Testis (tissue), 2 donors: ENCODE measurements at regions not wholly inside any gene's neighbourhood (a gene's known extent, or its start where the extent isn't known, plus 50 kb on each side); places are given as distances from the start of the nearest gene placed in this dataset.
"Not testable (repeated sequence)": the region's sequence is repeated elsewhere in the genome, so short reads cannot be mapped to it uniquely, and the experiment has no call there.

ENCODE experiments used
- DNase-seq: peaks from one replicate; pipeline ENCODE4 v3.0.0-alpha.2; 2019
- H3K27ac ChIP-seq, 2 donors: fragments of 200-600 bp; sonication (generic); one replicate each; pipeline ENCODE4 v1.5.1; 2019
- H3K27me3 ChIP-seq: fragments of 200-600 bp; sonication (generic); one replicate; pipeline ENCODE4 v1.5.1; 2019
- H3K36me3 ChIP-seq: fragments of 200-600 bp; sonication (generic); one replicate; pipeline ENCODE4 v1.5.1; 2017; ENCODE audit warnings: low read depth; ENCODE audit errors: missing control alignments
- H3K4me1 ChIP-seq: fragments of 200-600 bp; sonication (generic); one replicate; pipeline ENCODE4 v1.5.1; 2019
- H3K4me3 ChIP-seq, 2 donors: fragments of 200-600 bp; sonication (generic); one replicate each; pipeline ENCODE4 v1.5.1; 2017 to 2019
- H3K9me3 ChIP-seq: fragments of 200-600 bp; sonication (generic); one replicate; pipeline ENCODE4 v1.5.1; 2017
- CTCF ChIP-seq, 3 experiments: fragments of 450-650 bp in 2 of 3; fragments of 200-600 bp in 1 of 3; sonication (generic) in 1 of 3; IDR thresholded peaks; one replicate each; pipeline ENCODE4 v1.5.1; 2016 to 2019; ENCODE audit warnings: antibody characterized with exemption in 3 of 3, mild to moderate bottlenecking in 2 of 3, moderate library complexity in 1 of 3
- POLR2A ChIP-seq: fragments of 450-650 bp; IDR thresholded peaks from one replicate; pipeline ENCODE4 v1.6.1; 2017; ENCODE audit warnings: antibody characterized with exemption, mild to moderate bottlenecking, moderate library complexity
- WGBS, 2 donors: methylation state at CpG; one replicate each; pipeline ENCODE4 v1.1.5; 2018; 5-methylcytosine and 5-hydroxymethylcytosine counted together
- intact Hi-C: fragments of 100-400 bp; cut with DNase I; formaldehyde crosslinking; loops from one replicate; pipeline ENCODE4 v1.15.1; 2023; ENCODE audit warnings: low total_unique reads

GRCh38 chr18:23324861-23325260 is 128.2 kb upstream of the RIOK3 start:
- H3K36me3 ChIP-seq, result no peaks in the 10 kb centered on the region
- no peaks in the 10 kb centered on the region for H3K9me3 ChIP-seq
- H3K27ac ChIP-seq, result no peak overlapping the region
- no peaks in the 10 kb centered on the region for H3K4me1 ChIP-seq
- 77 to 91% methylated on average over 4 of the region's 4 CpGs for WGBS, 2 donors
- H3K4me3 ChIP-seq, result no peak overlapping the region
- H3K27me3 ChIP-seq, result no peaks in the 10 kb centered on the region
- intact Hi-C loops, result no loop called here
- TF ChIP-seq CTCF (IDR thresholded peaks at IDR 0.05) (no peak), POLR2A (no peak)
- no peak for DNase-seq

- DNase-seq, H3K27me3 ChIP-seq, H3K27ac ChIP-seq, H3K4me3 ChIP-seq, H3K9me3 ChIP-seq, H3K4me1 ChIP-seq, intact Hi-C loops, H3K36me3 ChIP-seq: not testable (repeated sequence)
- 87 to 89% methylated on average over 3 of the region's 3 CpGs for WGBS, 2 donors
These were observed 123.4 kb upstream of the RIOK3 start for GRCh38 chr18:23329671-23330070.

GRCh38 chr18:23330423-23330822 is 122.7 kb upstream of the RIOK3 start:
- H3K9me3 ChIP-seq, result no peaks in the 10 kb centered on the region
- H3K36me3 ChIP-seq, result no peaks in the 10 kb centered on the region
- intact Hi-C loops, result no loop called here
- H3K4me1 ChIP-seq, result no peaks in the 10 kb centered on the region
- DNase-seq, result no peak
- no peaks in the 10 kb centered on the region for H3K27me3 ChIP-seq
- no peak overlapping the region for H3K27ac ChIP-seq
- 71 to 92% methylated on average over 8 of the region's 8 CpGs for WGBS, 2 donors
- TF ChIP-seq CTCF (IDR thresholded peaks at IDR 0.05) (no peak), POLR2A (no peak)
- no peak overlapping the region for H3K4me3 ChIP-seq

GRCh38 chr18:23331091-23331920 is 121.8 kb upstream of the RIOK3 start:
- TF ChIP-seq CTCF (IDR thresholded peaks at IDR 0.05) (no peak), POLR2A (no peak)
- no peaks in the 10 kb centered on the region for H3K36me3 ChIP-seq
- DNase-seq, result no peak
- intact Hi-C loops, result no loop called here
- no peaks in the 10 kb centered on the region for H3K9me3 ChIP-seq
- no peaks in the 10 kb centered on the region for H3K4me1 ChIP-seq
- H3K27me3 ChIP-seq, result no peaks in the 10 kb centered on the region
- no peak overlapping the region for H3K27ac ChIP-seq
- WGBS, 2 donors, result 72 to 76% methylated on average over 21 to 22 of the region's 22 CpGs
- H3K4me3 ChIP-seq, result no peak overlapping the region

GRCh38 chr18:23332356-23332755 is 120.7 kb upstream of the RIOK3 start:
- intact Hi-C loops, result no loop called here
- H3K27me3 ChIP-seq, result no peaks in the 10 kb centered on the region
- WGBS, 2 donors, result 95 to 97% methylated on average over 2 of the region's 2 CpGs
- no peak for DNase-seq
- H3K27ac ChIP-seq, result no peak overlapping the region
- no peaks in the 10 kb centered on the region for H3K36me3 ChIP-seq
- no peak for TF ChIP-seq POLR2A
- TF ChIP-seq CTCF (IDR thresholded peaks at IDR 0.05), result no peak
- no peaks in the 10 kb centered on the region for H3K9me3 ChIP-seq
- H3K4me3 ChIP-seq, result no peak overlapping the region
- no peaks in the 10 kb centered on the region for H3K4me1 ChIP-seq
